ENCODE measurements at regions not wholly inside any gene's neighbourhood (a gene's known extent, or its start where the extent isn't known, plus 50 kb on each side); places are given as distances from the start of the nearest gene placed in this dataset.
"Not testable (repeated sequence)": the region's sequence is repeated elsewhere in the genome, so short reads cannot be mapped to it uniquely, and the experiment has no call there.

DNA sequence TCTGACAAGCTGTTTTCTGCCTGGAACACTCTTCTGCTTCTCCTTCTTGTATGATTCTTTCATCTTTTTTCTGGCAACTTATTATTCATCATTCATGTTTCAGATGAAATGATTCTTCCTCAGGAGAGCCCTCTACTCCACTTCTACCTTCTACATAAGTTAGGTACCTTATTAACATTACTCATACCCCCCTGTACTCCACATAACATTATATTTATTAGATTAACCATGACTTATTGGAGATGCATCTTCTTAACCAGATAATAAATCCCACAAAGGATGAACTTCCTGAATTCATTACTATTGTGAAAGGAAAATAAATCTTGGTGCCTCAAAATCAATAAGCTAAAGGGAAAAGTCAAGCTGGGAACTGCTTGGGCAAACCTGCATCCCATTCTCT is 1636.5 kb upstream of the FLRT2 start:
- H3K36me3 ChIP-seq (ENCODE audit: control insufficient read depth, insufficient read depth, low read length), result no peaks in the 10 kb centered on the region
- ChIA-PET CTCF (no interaction called here), POLR2A (no interaction called here)
- TF ChIP-seq, protein P1, sequence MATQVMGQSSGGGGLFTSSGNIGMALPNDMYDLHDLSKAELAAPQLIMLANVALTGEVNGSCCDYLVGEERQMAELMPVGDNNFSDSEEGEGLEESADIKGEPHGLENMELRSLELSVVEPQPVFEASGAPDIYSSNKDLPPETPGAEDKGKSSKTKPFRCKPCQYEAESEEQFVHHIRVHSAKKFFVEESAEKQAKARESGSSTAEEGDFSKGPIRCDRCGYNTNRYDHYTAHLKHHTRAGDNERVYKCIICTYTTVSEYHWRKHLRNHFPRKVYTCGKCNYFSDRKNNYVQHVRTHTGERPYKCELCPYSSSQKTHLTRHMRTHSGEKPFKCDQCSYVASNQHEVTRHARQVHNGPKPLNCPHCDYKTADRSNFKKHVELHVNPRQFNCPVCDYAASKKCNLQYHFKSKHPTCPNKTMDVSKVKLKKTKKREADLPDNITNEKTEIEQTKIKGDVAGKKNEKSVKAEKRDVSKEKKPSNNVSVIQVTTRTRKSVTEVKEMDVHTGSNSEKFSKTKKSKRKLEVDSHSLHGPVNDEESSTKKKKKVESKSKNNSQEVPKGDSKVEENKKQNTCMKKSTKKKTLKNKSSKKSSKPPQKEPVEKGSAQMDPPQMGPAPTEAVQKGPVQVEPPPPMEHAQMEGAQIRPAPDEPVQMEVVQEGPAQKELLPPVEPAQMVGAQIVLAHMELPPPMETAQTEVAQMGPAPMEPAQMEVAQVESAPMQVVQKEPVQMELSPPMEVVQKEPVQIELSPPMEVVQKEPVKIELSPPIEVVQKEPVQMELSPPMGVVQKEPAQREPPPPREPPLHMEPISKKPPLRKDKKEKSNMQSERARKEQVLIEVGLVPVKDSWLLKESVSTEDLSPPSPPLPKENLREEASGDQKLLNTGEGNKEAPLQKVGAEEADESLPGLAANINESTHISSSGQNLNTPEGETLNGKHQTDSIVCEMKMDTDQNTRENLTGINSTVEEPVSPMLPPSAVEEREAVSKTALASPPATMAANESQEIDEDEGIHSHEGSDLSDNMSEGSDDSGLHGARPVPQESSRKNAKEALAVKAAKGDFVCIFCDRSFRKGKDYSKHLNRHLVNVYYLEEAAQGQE (IDR thresholded peaks at IDR 0.05; ENCODE audit: insufficient read depth in 1 of 2, low read depth in 2 of 2, low read length in 1 of 2), result no peak
- TF ChIP-seq POLR2AphosphoS5 (IDR thresholded peaks at IDR 0.05; ENCODE audit: low read depth, low read length), result no peak
- TF ChIP-seq, protein P2, sequence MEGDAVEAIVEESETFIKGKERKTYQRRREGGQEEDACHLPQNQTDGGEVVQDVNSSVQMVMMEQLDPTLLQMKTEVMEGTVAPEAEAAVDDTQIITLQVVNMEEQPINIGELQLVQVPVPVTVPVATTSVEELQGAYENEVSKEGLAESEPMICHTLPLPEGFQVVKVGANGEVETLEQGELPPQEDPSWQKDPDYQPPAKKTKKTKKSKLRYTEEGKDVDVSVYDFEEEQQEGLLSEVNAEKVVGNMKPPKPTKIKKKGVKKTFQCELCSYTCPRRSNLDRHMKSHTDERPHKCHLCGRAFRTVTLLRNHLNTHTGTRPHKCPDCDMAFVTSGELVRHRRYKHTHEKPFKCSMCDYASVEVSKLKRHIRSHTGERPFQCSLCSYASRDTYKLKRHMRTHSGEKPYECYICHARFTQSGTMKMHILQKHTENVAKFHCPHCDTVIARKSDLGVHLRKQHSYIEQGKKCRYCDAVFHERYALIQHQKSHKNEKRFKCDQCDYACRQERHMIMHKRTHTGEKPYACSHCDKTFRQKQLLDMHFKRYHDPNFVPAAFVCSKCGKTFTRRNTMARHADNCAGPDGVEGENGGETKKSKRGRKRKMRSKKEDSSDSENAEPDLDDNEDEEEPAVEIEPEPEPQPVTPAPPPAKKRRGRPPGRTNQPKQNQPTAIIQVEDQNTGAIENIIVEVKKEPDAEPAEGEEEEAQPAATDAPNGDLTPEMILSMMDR (IDR thresholded peaks at IDR 0.05), result no peak
- no peak for TF ChIP-seq SIN3A (IDR thresholded peaks at IDR 0.05; ENCODE audit: borderline replicate concordance, insufficient read depth, low read depth, low read length)
- TF ChIP-seq TCF7L2 (IDR thresholded peaks at IDR 0.05; ENCODE audit: low read depth, low read length), result no peak
- no peaks in the 10 kb centered on the region for H3K27me3 ChIP-seq (ENCODE audit: control insufficient read depth, insufficient read depth, low read length)
- no peak for ATAC-seq
- no peak overlapping the region for H3K4me3 ChIP-seq (ENCODE audit: low read depth in 2 of 2, low read length in 2 of 2)
- intact Hi-C loops (cut with micrococcal nuclease; ENCODE audit: unreplicated experiment), result no loop called here
- no TSS peak for BruUV-seq (replicated peaks)
- no peak for DNase-seq (ENCODE audit: low read depth, low spot score)
- in situ Hi-C loops (cut with HindIII; ENCODE audit: low pct_unique_long_range_greater_than_20kb, low sequenced_read_pairs), result no loop called here
- H3K27ac ChIP-seq (ENCODE audit: low read length), result no peak overlapping the region
- no peaks in the 10 kb centered on the region for H3K4me1 ChIP-seq (ENCODE audit: control insufficient read depth, insufficient read depth, low read length)
- no peaks in the 10 kb centered on the region for H3K9me3 ChIP-seq (ENCODE audit: control insufficient read depth, insufficient read depth, low read depth, low read length)

DNA sequence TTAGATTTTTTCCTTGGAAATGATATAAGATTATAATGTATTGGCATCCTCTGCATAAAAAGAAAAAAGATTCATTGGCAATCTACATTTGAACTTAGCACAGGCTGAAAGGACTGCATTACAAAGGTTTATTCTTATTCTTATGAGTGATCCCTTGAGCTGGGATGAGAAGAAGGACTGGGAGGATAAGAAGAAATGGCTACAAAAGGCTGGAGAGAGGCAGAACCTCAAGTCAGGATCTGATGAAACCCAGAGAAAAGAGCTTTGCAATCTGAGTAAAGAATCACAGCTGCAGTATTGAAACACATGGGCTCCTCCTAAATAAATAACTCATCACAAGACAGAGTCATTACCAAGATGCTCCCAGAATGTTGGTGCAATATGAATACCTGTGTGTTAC is 1635.4 kb upstream of the FLRT2 start:
- BruUV-seq (replicated peaks), result no TSS peak
- Histone ChIP-seq H3K27me3 (ENCODE audit: control insufficient read depth, insufficient read depth, low read length) (no peaks in the 10 kb centered on the region), H3K27ac (ENCODE audit: low read length) (no peak overlapping the region), H3K36me3 (ENCODE audit: control insufficient read depth, insufficient read depth, low read length) (no peaks in the 10 kb centered on the region), H3K4me1 (ENCODE audit: control insufficient read depth, insufficient read depth, low read length) (no peaks in the 10 kb centered on the region), H3K4me3 (ENCODE audit: low read depth in 2 of 2, low read length in 2 of 2) (no peak overlapping the region), H3K9me3 (ENCODE audit: control insufficient read depth, insufficient read depth, low read depth, low read length) (no peaks in the 10 kb centered on the region)
- TF ChIP-seq, protein P2 (IDR thresholded peaks at IDR 0.05), result no peak
- TF ChIP-seq TCF7L2 (IDR thresholded peaks at IDR 0.05; ENCODE audit: low read depth, low read length) (no peak), SIN3A (IDR thresholded peaks at IDR 0.05; ENCODE audit: borderline replicate concordance, insufficient read depth, low read depth, low read length) (no peak), POLR2AphosphoS5 (IDR thresholded peaks at IDR 0.05; ENCODE audit: low read depth, low read length) (no peak)
- ATAC-seq (no peak), DNase-seq (ENCODE audit: low read depth, low spot score) (no peak)
- in situ Hi-C loops (cut with HindIII; ENCODE audit: low pct_unique_long_range_greater_than_20kb, low sequenced_read_pairs), result no loop called here
- POLR2A ChIA-PET, result no interaction called here
- CTCF ChIA-PET, result no interaction called here
- intact Hi-C loops (cut with micrococcal nuclease; ENCODE audit: unreplicated experiment), result no loop called here

DNA sequence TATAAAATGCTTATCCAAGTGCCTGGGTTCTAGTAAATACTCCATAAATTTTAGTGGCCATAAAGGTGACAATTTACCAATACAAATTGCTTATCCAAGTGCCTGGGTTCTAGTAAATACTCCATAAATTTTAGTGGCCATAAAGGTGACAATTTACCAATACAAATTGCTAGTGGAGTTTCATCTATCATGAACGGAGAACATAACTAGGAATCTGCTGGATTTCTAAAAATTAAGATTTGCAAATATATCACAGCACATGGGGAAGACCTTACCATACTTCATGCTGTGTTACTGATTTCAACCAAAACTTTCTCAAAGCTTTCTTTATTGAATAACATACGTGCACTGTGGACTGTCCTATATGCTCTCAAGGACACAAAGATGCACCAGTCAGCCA is 1631.4 kb upstream of the FLRT2 start:
- H3K9me3 ChIP-seq (ENCODE audit: control insufficient read depth, insufficient read depth, low read depth, low read length); intact Hi-C loops (cut with micrococcal nuclease; ENCODE audit: unreplicated experiment); H3K4me3 ChIP-seq (ENCODE audit: low read depth in 2 of 2, low read length in 2 of 2); BruUV-seq (replicated peaks); ATAC-seq; H3K27ac ChIP-seq (ENCODE audit: low read length); in situ Hi-C loops (cut with HindIII; ENCODE audit: low pct_unique_long_range_greater_than_20kb, low sequenced_read_pairs); H3K27me3 ChIP-seq (ENCODE audit: control insufficient read depth, insufficient read depth, low read length); CTCF ChIA-PET; DNase-seq (ENCODE audit: low read depth, low spot score); H3K36me3 ChIP-seq (ENCODE audit: control insufficient read depth, insufficient read depth, low read length); H3K4me1 ChIP-seq (ENCODE audit: control insufficient read depth, insufficient read depth, low read length); POLR2A ChIA-PET: not testable (repeated sequence)
